Hematopoietic multipotent progenitor cell treated with erythropoietin and hydrocortisone succinate and interleukin-3 and kit ligand, for 4 days (in vitro differentiated cells): ENCODE measurements at regions not wholly inside any gene's neighbourhood (a gene's known extent, or its start where the extent isn't known, plus 50 kb on each side); places are given as distances from the start of the nearest gene placed in this dataset.
"Not testable (repeated sequence)": the region's sequence is repeated elsewhere in the genome, so short reads cannot be mapped to it uniquely, and the experiment has no call there.

Source experiments
- DNase-seq: peaks from one replicate; pipeline ENCODE4 v3.0.0-alpha.2; 2015

- DNase-seq = no peak
Observed at GRCh38 chr11:110862407-110862806, 150.2 kb upstream of the ARHGAP20 start.

- DNase-seq = no peak
Observed at GRCh38 chr11:110860461-110860860, 148.2 kb upstream of the ARHGAP20 start.

- DNase-seq = no peak
Observed at GRCh38 chr11:110859998-110860397, 147.8 kb upstream of the ARHGAP20 start.

GRCh38 chr11:110859240-110859840 lies 147.1 kb upstream of the ARHGAP20 start:
- DNase-seq = no peak

GRCh38 chr11:110858547-110858921 lies 146.3 kb upstream of the ARHGAP20 start:
- no peak for DNase-seq

GRCh38 chr11:110857892-110858546 lies 145.8 kb upstream of the ARHGAP20 start:
- no peak for DNase-seq

GRCh38 chr11:110856996-110857812 lies 145.0 kb upstream of the ARHGAP20 start:
- no peak for DNase-seq

- no peak for DNase-seq
Observed at GRCh38 chr11:110856340-110856739, 144.1 kb upstream of the ARHGAP20 start.

- DNase-seq = no peak
Observed at GRCh38 chr11:110855191-110855590, 143.0 kb upstream of the ARHGAP20 start.

GRCh38 chr11:110852921-110853490 lies 140.8 kb upstream of the ARHGAP20 start:
- DNase-seq = no peak

- DNase-seq = no peak
Observed at GRCh38 chr11:110850846-110851245, 138.6 kb upstream of the ARHGAP20 start.

- DNase-seq = not testable (repeated sequence)
Observed at GRCh38 chr11:110843053-110843452, 130.8 kb upstream of the ARHGAP20 start.

GRCh38 chr11:110838808-110839207 lies 126.6 kb upstream of the ARHGAP20 start:
- no peak for DNase-seq

- peak; percentile 43 for DNase-seq
Observed at GRCh38 chr11:110837603-110838002, 125.4 kb upstream of the ARHGAP20 start.

- peak; percentile 54 for DNase-seq
Observed at GRCh38 chr11:110835106-110835505, 122.9 kb upstream of the ARHGAP20 start.

- DNase-seq = no peak
Observed at GRCh38 chr11:110833033-110833484, 120.8 kb upstream of the ARHGAP20 start.

- no peak for DNase-seq
Observed at GRCh38 chr11:110832539-110832938, 120.3 kb upstream of the ARHGAP20 start.

GRCh38 chr11:110832080-110832479 lies 119.8 kb upstream of the ARHGAP20 start:
- DNase-seq = no peak

- no peak for DNase-seq
Observed at GRCh38 chr11:110830747-110831146, 118.5 kb upstream of the ARHGAP20 start.

GRCh38 chr11:110830344-110830743 lies 118.1 kb upstream of the ARHGAP20 start:
- DNase-seq = no peak

- DNase-seq = no peak
Observed at GRCh38 chr11:110829873-110830272, 117.6 kb upstream of the ARHGAP20 start.

- DNase-seq = no peak
Observed at GRCh38 chr11:110828086-110828485, 115.8 kb upstream of the ARHGAP20 start.

GRCh38 chr11:110827276-110827675 lies 115.0 kb upstream of the ARHGAP20 start:
- DNase-seq = no peak
